GM19468 (cell line): ENCODE measurements at regions not wholly inside any gene's neighbourhood (a gene's known extent, or its start where the extent isn't known, plus 50 kb on each side); places are given as distances from the start of the nearest gene placed in this dataset.
"Not testable (repeated sequence)": the region's sequence is repeated elsewhere in the genome, so short reads cannot be mapped to it uniquely, and the experiment has no call there.

Experiments used
- ATAC-seq: cut with Tn5 transposase; IDR thresholded peaks from one replicate; pipeline ENCODE4 v1.9.1; 2021; ENCODE audit warnings: mild to moderate bottlenecking, moderate library complexity, moderate number of reproducible peaks; ENCODE audit not compliant: unreplicated experiment; ENCODE audit errors: extremely low read depth

DNA sequence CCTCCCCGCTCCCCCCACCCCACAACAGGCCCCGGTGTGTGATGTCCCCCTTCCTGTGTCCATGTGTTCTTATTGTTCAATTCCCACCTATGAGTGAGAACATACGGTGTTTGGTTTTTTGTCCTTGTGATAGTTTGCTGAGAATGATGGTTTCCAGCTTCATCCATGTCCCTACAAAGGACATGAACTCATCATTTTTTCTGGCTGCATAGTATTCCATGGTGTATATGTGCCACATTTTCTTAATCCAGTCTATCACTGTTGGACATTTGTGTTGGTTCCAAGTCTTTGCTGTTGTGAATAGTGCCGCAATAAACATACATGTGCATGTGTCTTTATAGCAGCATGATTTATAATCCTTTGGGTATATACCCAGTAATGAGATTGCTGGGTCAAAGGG is 104.3 kb downstream of the MTPN start:
- ATAC-seq: not testable (repeated sequence)

DNA sequence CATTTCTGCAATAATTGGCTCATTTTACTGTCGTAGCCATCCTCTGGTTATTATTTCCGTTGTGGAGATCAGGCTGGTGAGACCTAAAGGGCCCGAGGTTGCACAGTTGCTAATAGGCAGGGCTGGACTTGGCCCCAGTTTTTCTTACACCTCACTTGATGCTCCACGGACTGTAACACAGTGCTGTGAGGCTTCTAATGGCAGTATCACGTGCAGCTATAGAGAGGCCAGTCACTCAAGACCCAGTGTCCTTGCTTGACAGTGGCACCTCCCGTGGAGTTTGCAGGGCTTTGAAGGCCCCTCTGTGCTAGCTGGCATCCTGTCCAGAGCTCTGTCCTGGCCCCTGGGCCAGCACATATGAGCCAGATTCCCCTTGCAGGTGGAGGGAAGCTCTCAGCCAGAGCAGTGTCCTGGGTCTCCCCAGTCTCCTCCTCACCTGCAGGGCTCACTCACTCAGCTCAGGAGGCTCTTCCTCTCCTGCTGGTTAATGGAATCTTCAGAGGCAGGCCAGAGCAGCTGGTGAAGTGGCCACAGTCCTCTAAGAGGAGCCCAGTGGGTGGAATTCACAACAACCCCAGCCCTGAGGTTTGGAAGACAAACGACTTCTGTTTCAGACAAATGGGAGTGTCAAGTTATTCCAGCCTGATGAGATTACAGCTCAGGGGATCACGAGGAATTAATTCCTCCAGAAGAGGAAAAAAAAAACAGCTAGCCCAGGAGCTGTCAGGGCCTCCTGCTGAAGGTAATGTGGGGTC is 114.2 kb upstream of the FAM180A start:
- no peak for ATAC-seq

GRCh38 chr7:135859538-135859937 is 110.9 kb upstream of the FAM180A start:
- ATAC-seq: no peak

GRCh38 chr7:135858851-135859250 is 110.2 kb upstream of the FAM180A start:
- no peak for ATAC-seq

GRCh38 chr7:135858379-135858778 is 109.8 kb upstream of the FAM180A start:
- no peak for ATAC-seq

DNA sequence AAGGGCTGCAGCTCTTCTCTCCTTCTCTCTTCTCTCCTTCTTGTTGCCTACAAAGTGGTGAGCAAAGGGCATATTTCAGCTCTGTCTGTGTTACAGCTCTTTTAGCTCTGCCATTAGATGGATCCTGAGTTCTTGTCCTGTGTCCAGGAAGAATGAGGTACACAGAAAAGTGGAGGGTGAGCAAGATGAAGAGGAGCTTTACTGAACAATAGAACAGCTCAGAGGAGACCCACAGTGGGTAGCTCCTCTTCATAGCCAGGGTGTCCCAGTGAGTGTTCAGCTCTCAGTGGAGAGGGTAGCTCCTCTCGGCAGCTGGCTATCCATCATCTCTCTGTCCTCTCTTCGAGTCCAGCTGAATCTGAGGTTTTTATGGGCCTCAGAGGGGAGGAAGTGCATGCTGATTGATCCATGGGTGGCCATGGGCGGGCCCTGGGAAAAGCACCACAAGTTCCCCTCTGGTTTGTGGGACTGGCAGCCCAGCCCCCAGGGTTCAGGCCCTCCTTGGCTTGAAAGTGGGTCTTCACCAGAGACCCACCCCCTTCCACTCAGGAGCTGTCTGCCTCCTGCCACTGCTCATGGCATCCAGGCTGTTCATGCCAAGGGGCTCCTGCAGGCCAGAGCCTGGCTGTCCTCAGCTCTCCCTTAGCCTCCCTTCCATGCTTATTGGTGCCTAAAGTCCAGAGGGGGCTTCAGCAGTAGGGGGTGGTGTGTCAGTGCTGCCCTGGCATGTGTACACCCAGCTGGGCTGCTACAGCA is 109.1 kb upstream of the FAM180A start:
- ATAC-seq: no peak

- ATAC-seq: no peak
These were observed 107.9 kb upstream of the FAM180A start for GRCh38 chr7:135856356-135857144.

GRCh38 chr7:135855846-135856245 is 107.2 kb upstream of the FAM180A start:
- no peak for ATAC-seq

DNA sequence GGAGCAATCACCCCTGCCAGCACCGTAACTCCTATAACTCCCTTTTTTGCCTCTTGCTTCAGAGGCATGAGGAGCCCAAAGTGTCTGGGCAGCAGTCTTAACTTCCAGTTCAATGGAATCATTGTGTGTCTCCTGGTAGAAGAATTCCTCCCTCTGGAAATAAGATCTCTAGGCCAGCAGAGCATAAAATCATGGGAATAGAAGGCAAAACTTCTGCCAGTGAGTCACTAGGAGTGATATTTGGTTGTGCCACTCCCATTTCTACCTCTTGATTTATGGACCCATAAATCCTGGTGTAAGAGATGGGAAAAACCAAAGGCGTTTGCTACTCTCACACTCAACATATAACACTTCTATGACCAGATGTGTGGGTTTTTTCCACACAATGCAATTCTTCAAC is 104.9 kb upstream of the FAM180A start:
- no peak for ATAC-seq

- no peak for ATAC-seq
These were observed 104.4 kb upstream of the FAM180A start for GRCh38 chr7:135853008-135853407.

DNA sequence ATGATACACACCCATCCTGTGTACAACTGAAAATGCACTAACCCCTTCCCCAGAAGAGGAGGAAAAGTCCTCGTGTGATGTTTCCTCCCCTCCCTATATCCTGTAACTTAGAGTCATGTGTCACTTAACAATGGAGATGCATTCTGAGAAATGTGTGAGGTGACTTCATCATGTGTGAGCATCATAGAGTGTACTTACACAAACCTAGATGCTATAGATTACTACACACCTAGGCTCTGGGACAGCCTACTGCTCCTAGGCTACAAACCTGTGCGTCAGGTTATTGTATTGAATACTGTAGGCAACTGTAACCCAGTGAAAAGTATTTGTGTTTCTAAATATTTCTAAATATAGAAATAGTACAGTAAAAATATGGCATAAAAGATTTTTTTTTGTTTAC is 98.6 kb upstream of the FAM180A start:
- no peak for ATAC-seq

- no peak for ATAC-seq
These were observed 97.7 kb upstream of the FAM180A start for GRCh38 chr7:135846339-135846738.

GRCh38 chr7:135845415-135846075 is 96.9 kb upstream of the FAM180A start:
- ATAC-seq: no peak

DNA sequence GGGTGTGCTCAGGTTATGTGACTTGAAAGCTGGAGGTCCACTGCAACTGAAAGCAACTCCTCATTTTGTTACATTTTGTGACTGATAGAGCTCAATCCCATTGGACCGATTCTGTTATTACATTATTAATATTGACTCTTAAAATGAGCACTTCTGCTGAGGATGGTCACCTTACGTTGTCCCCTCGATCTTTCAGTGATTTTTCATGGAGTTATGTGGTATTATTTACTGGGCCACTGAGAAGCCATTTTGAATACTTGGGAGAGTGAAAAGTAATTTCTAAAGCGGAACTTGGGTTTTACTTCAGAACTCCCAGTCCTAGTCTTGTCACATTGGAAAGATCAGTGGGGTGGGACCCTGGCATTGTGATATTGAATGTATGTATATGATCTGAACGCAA is 96.3 kb upstream of the FAM180A start:
- no peak for ATAC-seq

DNA sequence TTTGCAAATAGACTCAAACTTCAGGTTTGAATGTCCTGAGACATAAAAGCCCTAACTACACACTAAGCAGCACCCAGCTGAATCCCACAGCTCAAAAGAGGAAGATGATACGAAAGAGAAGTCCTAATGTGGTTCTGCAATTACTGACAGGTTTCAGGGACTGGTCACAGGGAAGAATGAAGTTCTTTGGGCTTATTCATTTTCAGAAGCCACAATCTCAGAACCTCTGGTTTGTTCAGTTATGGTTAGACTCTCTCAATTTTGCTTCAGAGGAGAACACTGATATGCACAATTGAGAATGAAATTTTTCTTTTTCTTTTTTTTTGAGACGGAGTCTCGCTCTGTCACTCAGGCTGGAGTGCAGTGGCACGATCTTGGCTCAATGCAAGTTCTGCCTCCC is 94.6 kb upstream of the FAM180A start:
- peak; percentile 84 for ATAC-seq

DNA sequence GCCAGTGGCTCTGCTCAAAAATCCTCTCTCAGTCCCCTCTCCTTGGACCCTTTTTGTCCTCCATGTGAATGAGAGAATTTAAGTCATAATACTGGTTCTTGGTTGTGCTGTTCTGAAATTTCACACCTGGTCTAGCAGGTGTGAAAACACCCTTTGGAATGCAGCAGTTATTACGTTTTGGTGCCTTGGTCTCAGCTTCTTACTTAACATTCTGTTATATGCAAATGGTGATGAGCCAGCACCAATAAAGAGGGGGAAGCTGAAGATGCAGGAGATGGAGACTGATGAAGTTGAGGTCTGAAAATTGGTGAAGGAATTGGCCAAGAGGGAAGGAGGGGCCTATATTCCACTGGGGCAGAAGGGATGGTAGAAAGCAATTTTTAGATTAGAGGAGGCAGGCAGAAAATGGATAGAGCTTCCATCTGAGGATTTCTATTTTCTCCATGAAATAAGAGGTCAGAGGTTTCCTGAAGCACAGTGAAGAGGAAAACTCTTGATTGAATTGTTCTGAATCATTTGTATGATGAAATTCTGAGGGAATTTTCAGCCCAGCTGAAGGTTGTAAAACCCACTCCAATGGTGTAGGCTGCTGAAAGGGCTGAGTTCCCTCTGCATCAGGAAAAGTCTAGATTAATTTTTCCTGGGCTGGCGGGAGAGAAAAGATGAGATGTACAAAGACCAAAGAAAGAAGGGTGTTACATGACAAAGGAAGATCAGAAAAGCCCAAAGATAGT is 94.0 kb upstream of the FAM180A start:
- ATAC-seq: no peak

DNA sequence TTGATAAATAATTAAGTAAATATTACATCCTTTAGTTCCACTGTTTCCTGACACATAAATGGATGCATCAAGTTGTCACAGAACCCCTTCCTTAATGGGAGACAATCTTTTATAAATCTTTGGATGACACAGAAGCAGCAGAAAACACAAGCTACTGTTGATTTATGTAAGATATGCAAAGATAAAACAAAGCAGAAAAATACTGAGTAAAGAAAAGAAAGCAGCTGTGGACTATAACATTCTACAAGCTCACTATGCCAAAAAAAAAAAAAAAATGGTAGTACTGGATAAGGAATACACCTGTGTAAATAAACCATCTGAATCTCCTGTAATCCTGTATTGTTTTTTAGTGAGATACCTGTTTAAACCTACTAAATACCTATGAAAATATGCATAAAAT is 92.0 kb upstream of the FAM180A start:
- no peak for ATAC-seq

DNA sequence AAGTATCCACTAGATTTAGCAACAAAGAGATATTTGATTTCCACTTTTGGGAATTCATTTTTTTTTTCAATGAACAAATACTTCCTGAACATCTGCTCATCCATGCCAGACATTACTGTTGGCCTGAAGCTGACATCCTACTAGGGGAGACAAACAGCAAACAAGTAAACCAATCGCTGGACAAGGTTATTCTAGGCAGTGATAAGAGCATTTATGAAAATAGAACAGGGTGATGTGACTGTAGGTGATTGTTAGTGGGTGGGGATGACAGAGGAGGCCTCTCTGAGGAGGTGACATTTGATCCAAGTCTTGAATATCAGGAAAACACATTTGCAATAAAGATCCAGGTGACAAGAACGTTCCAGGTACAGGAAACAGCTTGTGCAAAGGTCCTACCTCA is 89.1 kb upstream of the FAM180A start:
- ATAC-seq: no peak

DNA sequence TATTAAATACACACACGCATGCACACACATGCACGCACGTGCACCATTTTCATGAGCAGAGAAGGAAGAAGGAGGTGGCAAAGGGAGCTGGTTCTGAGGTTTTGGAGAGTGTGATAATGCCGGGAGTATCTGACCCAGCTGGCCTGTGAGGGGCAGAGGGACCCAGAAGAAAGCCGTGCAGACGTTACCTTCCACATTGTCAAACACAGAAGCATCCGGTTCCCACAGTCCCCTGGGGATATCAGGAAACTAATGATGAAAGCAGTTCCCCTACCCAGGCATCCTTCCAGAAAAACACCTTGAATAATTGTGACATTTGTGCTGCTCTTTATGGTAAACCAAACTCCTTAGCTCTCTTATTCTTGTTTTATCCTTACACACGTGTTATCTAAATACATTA is 85.7 kb upstream of the FAM180A start:
- ATAC-seq: no peak

- no peak for ATAC-seq
These were observed 85.0 kb upstream of the FAM180A start for GRCh38 chr7:135833642-135834041.
